ENCODE measurements at regions not wholly inside any gene's neighbourhood (a gene's known extent, or its start where the extent isn't known, plus 50 kb on each side); places are given as distances from the start of the nearest gene placed in this dataset.

- H3K4me3 ChIP-seq (ENCODE audit: low read depth, poor library complexity, severe bottlenecking), result no peak overlapping the region
- TF ChIP-seq CTCF (IDR thresholded peaks at IDR 0.05) (no peak), POLR2A (IDR thresholded peaks at IDR 0.05) (no peak)
- peak in 1 of 2 donors; percentile 33 for DNase-seq (ENCODE audit: low spot score in 2 of 2)
- intact Hi-C loops (cut with DNase I; ENCODE audit: low total_unique reads), result no loop called here
- 38 to 41% methylated on average over 16 of the region's 16 CpGs for WGBS, 2 donors
These were observed 62.2 kb upstream of the MRPS22 start for GRCh38 chr3:139281522-139282196.

- 85 to 90% methylated on average over 4 of the region's 4 CpGs for WGBS, 2 donors
- TF ChIP-seq POLR2A (IDR thresholded peaks at IDR 0.05) (no peak), CTCF (IDR thresholded peaks at IDR 0.05) (no peak)
- intact Hi-C loops (cut with DNase I; ENCODE audit: low total_unique reads), result no loop called here
- no peak for DNase-seq (ENCODE audit: low spot score in 2 of 2)
- H3K4me3 ChIP-seq (ENCODE audit: low read depth, poor library complexity, severe bottlenecking), result no peak overlapping the region
These were observed 60.5 kb upstream of the MRPS22 start for GRCh38 chr3:139283301-139283700.

- WGBS, 2 donors, result 76 to 79% methylated on average over 4 of the region's 4 CpGs
- no peak for TF ChIP-seq POLR2A (IDR thresholded peaks at IDR 0.05)
- intact Hi-C loops (cut with DNase I; ENCODE audit: low total_unique reads), result no loop called here
- H3K4me3 ChIP-seq (ENCODE audit: low read depth, poor library complexity, severe bottlenecking), result no peak overlapping the region
- no peak for DNase-seq (ENCODE audit: low spot score in 2 of 2)
These were observed 59.6 kb upstream of the MRPS22 start for GRCh38 chr3:139284221-139284620.

GRCh38 chr3:139285691-139286090, 58.1 kb upstream of the MRPS22 start:
- 60 to 62% methylated on average over 2 of the region's 2 CpGs for WGBS, 2 donors

GRCh38 chr3:139286241-139286640, 57.6 kb upstream of the MRPS22 start:
- TF ChIP-seq POLR2A (IDR thresholded peaks at IDR 0.05) (no peak), CTCF (IDR thresholded peaks at IDR 0.05) (no peak)
- 61 to 77% methylated on average over 5 of the region's 5 CpGs for WGBS, 2 donors
- intact Hi-C loops (cut with DNase I; ENCODE audit: low total_unique reads), result no loop called here
- no peak overlapping the region for H3K4me3 ChIP-seq (ENCODE audit: low read depth, poor library complexity, severe bottlenecking)
- no peak for DNase-seq (ENCODE audit: low spot score in 2 of 2)

More at GRCh38 chr3:139285691-139286090, 58.1 kb upstream of the MRPS22 start:
- TF ChIP-seq POLR2A (IDR thresholded peaks at IDR 0.05) (no peak), CTCF (IDR thresholded peaks at IDR 0.05) (no peak)
- H3K4me3 ChIP-seq (ENCODE audit: low read depth, poor library complexity, severe bottlenecking), result no peak overlapping the region
- no peak for DNase-seq (ENCODE audit: low spot score in 2 of 2)
- intact Hi-C loops (cut with DNase I; ENCODE audit: low total_unique reads), result no loop called here

GRCh38 chr3:139286825-139287224, 57.0 kb upstream of the MRPS22 start:
- 72 to 75% methylated on average over 7 of the region's 7 CpGs for WGBS, 2 donors
- intact Hi-C loops (cut with DNase I; ENCODE audit: low total_unique reads), result no loop called here
- TF ChIP-seq CTCF (IDR thresholded peaks at IDR 0.05), result no peak
- TF ChIP-seq POLR2A (IDR thresholded peaks at IDR 0.05), result no peak
- no peak overlapping the region for H3K4me3 ChIP-seq (ENCODE audit: low read depth, poor library complexity, severe bottlenecking)
- DNase-seq (ENCODE audit: low spot score in 2 of 2), result no peak

Measured in lower leg skin (tissue), 4 donors.